Spleen (tissue), 11 donors: ENCODE measurements at regions not wholly inside any gene's neighbourhood (a gene's known extent, or its start where the extent isn't known, plus 50 kb on each side); places are given as distances from the start of the nearest gene placed in this dataset.
A peak's percentile ranks its signal among the peaks of the same experiment; 100 is the strongest.

Experiments
- DNase-seq: peaks from one replicate; pipeline ENCODE4 v3.0.0-alpha.2; 2020
- H3K27ac ChIP-seq, 8 donors: fragments of 200-600 bp; sonication (generic) in 7 of 8; 1 replicate in 4 of 8; 2 replicates in 4 of 8; pipeline versions ENCODE4 v1.5.0 to v1.8.0; 2016 to 2021; ENCODE audit warnings: inconsistent platforms in 4 of 8, mild to moderate bottlenecking in 4 of 8, moderate library complexity in 1 of 8
- H3K27me3 ChIP-seq, 7 donors: fragments of 200-600 bp; sonication (generic) in 6 of 7; replicated peaks in 1 of 7; 1 replicate in 4 of 7; 2 replicates in 3 of 7; pipeline versions ENCODE4 v1.5.0 to v1.8.0; 2016 to 2021; ENCODE audit warnings: inconsistent platforms in 3 of 7, mild to moderate bottlenecking in 1 of 7
- H3K36me3 ChIP-seq, 6 donors: fragments of 200-600 bp; sonication (generic) in 5 of 6; 1 replicate in 4 of 6; 2 replicates in 2 of 6; pipeline versions ENCODE4 v1.5.0 to v1.8.0; 2016 to 2021; ENCODE audit warnings: inconsistent platforms in 2 of 6
- H3K4me1 ChIP-seq, 6 donors: fragments of 200-600 bp; sonication (generic) in 5 of 6; 1 replicate in 3 of 6; 2 replicates in 3 of 6; pipeline versions ENCODE4 v1.5.0 to v1.8.0; 2016 to 2021; ENCODE audit warnings: inconsistent platforms in 3 of 6
- H3K4me3 ChIP-seq, 8 donors: fragments of 200-600 bp; sonication (generic) in 7 of 8; 1 replicate in 4 of 8; 2 replicates in 4 of 8; pipeline versions ENCODE4 v1.5.0 to v1.8.0; 2016 to 2021; ENCODE audit warnings: inconsistent platforms in 4 of 8, mild to moderate bottlenecking in 4 of 8, moderate library complexity in 2 of 8
- H3K9me3 ChIP-seq, 8 donors: fragments of 200-600 bp; sonication (generic) in 7 of 8; 1 replicate in 4 of 8; 2 replicates in 4 of 8; pipeline versions ENCODE4 v1.5.0 to v1.8.0; 2016 to 2021; ENCODE audit warnings: inconsistent platforms in 4 of 8
- POLR2A ChIP-seq, 3 donors: fragments of 450-650 bp; IDR thresholded peaks; one replicate each; pipeline ENCODE4 v1.5.1; 2017; ENCODE audit warnings: antibody characterized with exemption in 3 of 3, mild to moderate bottlenecking in 1 of 3
- POLR2AphosphoS5 ChIP-seq, 3 donors: sonication (generic); formaldehyde crosslinking; IDR thresholded peaks; one replicate each; pipeline ENCODE4 v1.5.1; 2017; ENCODE audit warnings: antibody characterized with exemption in 3 of 3
- WGBS, 5 donors: extraction: QIAGEN DNeasy Blood & Tissue Kit in 3 of 5; methylation state at CpG; one replicate each; pipeline versions ENCODE4 v1.1.5 to v1.1.7; 2013 to 2018; 5-methylcytosine and 5-hydroxymethylcytosine counted together
- intact Hi-C: fragments of 100-400 bp; cut with DNase I; formaldehyde crosslinking; loops from one replicate; pipeline ENCODE4 v1.15.0; 2023; ENCODE audit warnings: low total_unique reads
- TF ChIP-seq, protein P1 (sequence below), 11 experiments: fragments of 200-600 bp in 7 of 11; fragments of 450-650 bp in 4 of 11; sonication (generic) in 4 of 11; IDR thresholded peaks in 8 of 11; conservative IDR thresholded peaks in 3 of 11; 1 replicate in 7 of 11; 2 replicates in 4 of 11; pipeline versions ENCODE4 v1.4.0 to v1.8.0; 2016 to 2021; ENCODE audit warnings: antibody characterized with exemption in 11 of 11, inconsistent platforms in 4 of 11, mild to moderate bottlenecking in 1 of 11
- donor health status: healthy with polysubstance abuse.
- donor health status: DM: no; HTN: no; CAD: no; lungs with moderate emphysema.
- donor health status: DM: no; HTN: no; CAD: no.
- donor health status: Bipolar disorder and iron deficiency.
- donor health status: healthy.
- donor health status: DM: no; HTN: no; CAD: no.
- donor health status: DM: yes; HTN: yes; CAD: no.

- TF ChIP-seq POLR2A (IDR thresholded peaks at IDR 0.05) (no peak), POLR2AphosphoS5 (IDR thresholded peaks at IDR 0.05) (no peak)
- TF ChIP-seq, protein P1, sequence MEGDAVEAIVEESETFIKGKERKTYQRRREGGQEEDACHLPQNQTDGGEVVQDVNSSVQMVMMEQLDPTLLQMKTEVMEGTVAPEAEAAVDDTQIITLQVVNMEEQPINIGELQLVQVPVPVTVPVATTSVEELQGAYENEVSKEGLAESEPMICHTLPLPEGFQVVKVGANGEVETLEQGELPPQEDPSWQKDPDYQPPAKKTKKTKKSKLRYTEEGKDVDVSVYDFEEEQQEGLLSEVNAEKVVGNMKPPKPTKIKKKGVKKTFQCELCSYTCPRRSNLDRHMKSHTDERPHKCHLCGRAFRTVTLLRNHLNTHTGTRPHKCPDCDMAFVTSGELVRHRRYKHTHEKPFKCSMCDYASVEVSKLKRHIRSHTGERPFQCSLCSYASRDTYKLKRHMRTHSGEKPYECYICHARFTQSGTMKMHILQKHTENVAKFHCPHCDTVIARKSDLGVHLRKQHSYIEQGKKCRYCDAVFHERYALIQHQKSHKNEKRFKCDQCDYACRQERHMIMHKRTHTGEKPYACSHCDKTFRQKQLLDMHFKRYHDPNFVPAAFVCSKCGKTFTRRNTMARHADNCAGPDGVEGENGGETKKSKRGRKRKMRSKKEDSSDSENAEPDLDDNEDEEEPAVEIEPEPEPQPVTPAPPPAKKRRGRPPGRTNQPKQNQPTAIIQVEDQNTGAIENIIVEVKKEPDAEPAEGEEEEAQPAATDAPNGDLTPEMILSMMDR (IDR thresholded peaks at IDR 0.05 in 8 of 11, conservative IDR thresholded peaks at IDR 0.05 in 3 of 11) = no peak
- peak; percentile 62 for DNase-seq
- Histone ChIP-seq H3K4me1 (no peaks in the 10 kb centered on the region), H3K9me3 (peaks cover 0 to 19% (median 15%) of the 10 kb centered on the region in 8 donors), H3K27me3 (peaks cover 0 to 53% (median 5%) of the 10 kb centered on the region in 7 donors), H3K27ac (no peak overlapping the region), H3K4me3 (no peak overlapping the region), H3K36me3 (no peaks in the 10 kb centered on the region)
- intact Hi-C loops = no loop called here
- 68 to 80% (median 76%) methylated on average over 20 to 26 of the region's 26 CpGs for WGBS, 5 donors
These were observed 276.6 kb upstream of the MVB12B start for GRCh38 chr9:126049896-126050604.

GRCh38 chr9:126050605-126050990 is 276.0 kb upstream of the MVB12B start:
- H3K27me3 ChIP-seq = peaks cover 0 to 55% (median 5%) of the 10 kb centered on the region in 7 donors

DNA sequence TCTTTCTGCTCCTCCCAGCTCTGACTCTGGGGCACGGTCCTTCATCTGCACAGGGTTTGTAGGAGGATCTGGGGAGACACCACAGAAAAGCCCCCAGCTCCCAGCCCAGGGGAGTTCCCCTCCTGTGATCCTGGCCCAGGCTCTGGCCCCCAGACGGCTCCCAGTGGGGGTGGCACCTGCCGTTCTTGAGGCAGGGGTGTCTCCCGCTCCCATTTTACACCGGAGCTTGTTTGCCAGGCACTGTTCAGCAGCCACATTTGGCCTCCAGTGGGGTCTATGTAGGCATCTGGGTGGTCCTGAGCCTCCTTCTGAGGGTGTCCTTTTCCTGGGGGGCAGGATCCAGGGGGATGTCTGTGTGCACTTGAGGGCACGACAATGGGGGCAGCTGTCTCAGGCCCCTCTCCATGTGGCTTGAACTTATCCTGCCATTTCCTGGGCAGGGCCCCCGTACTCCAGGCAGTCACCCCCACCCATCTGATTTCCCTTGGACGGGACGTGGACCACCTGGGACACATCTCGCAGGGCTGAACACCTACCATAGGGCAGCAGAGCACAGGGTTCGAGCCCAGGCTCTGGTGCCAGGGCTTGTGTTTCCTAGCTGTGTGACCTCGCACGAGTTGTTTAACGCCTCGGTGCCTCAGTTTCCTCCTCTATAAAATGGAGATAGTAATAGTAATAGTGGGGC is 275.0 kb upstream of the MVB12B start:
- Histone ChIP-seq H3K27me3 (peaks cover 0 to 55% (median 5%) of the 10 kb centered on the region in 7 donors), H3K4me1 (no peaks in the 10 kb centered on the region), H3K9me3 (peaks cover 0 to 4% (median under 1%) of the 10 kb centered on the region in 8 donors), H3K36me3 (no peaks in the 10 kb centered on the region), H3K4me3 (no peak overlapping the region), H3K27ac (no peak overlapping the region)
- DNase-seq = peak; percentile 25
- TF ChIP-seq, protein P1 (IDR thresholded peaks at IDR 0.05 in 8 of 11, conservative IDR thresholded peaks at IDR 0.05 in 3 of 11) = no peak
- TF ChIP-seq POLR2AphosphoS5 (IDR thresholded peaks at IDR 0.05) (no peak), POLR2A (IDR thresholded peaks at IDR 0.05) (no peak)
- WGBS, 5 donors = 75 to 87% (median 79%) methylated on average over 15 of the region's 15 CpGs
- intact Hi-C loops = no loop called here

More at GRCh38 chr9:126050605-126050990, 276.0 kb upstream of the MVB12B start:
- WGBS, 5 donors = 76 to 86% (median 80%) methylated on average over 9 of the region's 9 CpGs
- H3K4me1 ChIP-seq = no peaks in the 10 kb centered on the region
- DNase-seq = peak; percentile 37
- TF ChIP-seq, protein P1 (IDR thresholded peaks at IDR 0.05 in 8 of 11, conservative IDR thresholded peaks at IDR 0.05 in 3 of 11) = no peak
- no peak for TF ChIP-seq POLR2AphosphoS5 (IDR thresholded peaks at IDR 0.05)
- no peak for TF ChIP-seq POLR2A (IDR thresholded peaks at IDR 0.05)
- no peaks in the 10 kb centered on the region for H3K36me3 ChIP-seq
- H3K4me3 ChIP-seq = no peak overlapping the region
- H3K27ac ChIP-seq = no peak overlapping the region
- peaks cover 0 to 14% (median 9%) of the 10 kb centered on the region in 8 donors for H3K9me3 ChIP-seq
- intact Hi-C loops = no loop called here

DNA sequence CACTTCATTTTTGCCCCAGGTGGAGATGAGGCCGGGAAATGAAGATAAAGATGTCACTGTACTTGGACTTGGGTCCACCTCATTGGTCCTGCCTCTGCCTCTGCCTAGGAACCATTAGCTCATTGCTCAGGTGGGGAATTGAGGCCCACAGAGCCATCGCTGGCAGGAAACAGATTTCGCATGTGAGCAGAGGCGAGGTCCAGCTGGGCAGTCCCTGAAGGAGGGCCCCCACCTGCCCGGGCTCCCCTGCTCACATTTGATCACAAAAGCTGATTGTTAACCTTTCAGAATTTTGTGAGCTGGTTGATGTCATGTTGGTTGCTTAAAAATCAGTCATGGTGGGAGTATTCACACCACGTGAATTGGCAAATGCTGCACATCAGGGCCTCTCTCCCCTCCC is 273.8 kb upstream of the MVB12B start:
- Histone ChIP-seq H3K4me1 (no peaks in the 10 kb centered on the region), H3K4me3 (no peak overlapping the region), H3K27ac (no peak overlapping the region), H3K36me3 (no peaks in the 10 kb centered on the region), H3K9me3 (no peaks in the 10 kb centered on the region), H3K27me3 (peaks cover 0 to 55% (median 5%) of the 10 kb centered on the region in 7 donors)
- DNase-seq = peak; percentile 62
- intact Hi-C loops = no loop called here
- TF ChIP-seq POLR2AphosphoS5 (IDR thresholded peaks at IDR 0.05) (no peak), POLR2A (IDR thresholded peaks at IDR 0.05) (no peak)
- WGBS, 5 donors = 69 to 82% (median 77%) methylated on average over 4 to 6 of the region's 6 CpGs
